Esophagus muscularis mucosa (tissue), 4 donors: ENCODE measurements at regions not wholly inside any gene's neighbourhood (a gene's known extent, or its start where the extent isn't known, plus 50 kb on each side); places are given as distances from the start of the nearest gene placed in this dataset.

Source experiments
- DNase-seq: peaks from one replicate; pipeline ENCODE4 v3.0.0-alpha.2; 2017; ENCODE audit errors: extremely low spot score
- H3K27ac ChIP-seq, 4 donors: fragments of 200-600 bp; sonication (generic); replicated peaks in 1 of 4; 1 replicate in 3 of 4; 2 replicates in 1 of 4; pipeline ENCODE4 v1.5.1; 2016 to 2019; ENCODE audit warnings: mild to moderate bottlenecking in 1 of 4
- H3K27me3 ChIP-seq, 4 donors: fragments of 200-600 bp; sonication (generic); one replicate each; pipeline versions ENCODE4 v1.5.1 to v1.6.0; 2016 to 2019
- H3K36me3 ChIP-seq, 4 donors: fragments of 200-600 bp; sonication (generic); one replicate each; pipeline ENCODE4 v1.5.1; 2016 to 2019
- H3K4me1 ChIP-seq, 4 donors: fragments of 200-600 bp; sonication (generic); one replicate each; pipeline ENCODE4 v1.5.1; 2016 to 2019
- H3K4me3 ChIP-seq, 4 donors: fragments of 200-600 bp; sonication (generic); 1 replicate in 2 of 4; 2 replicates in 2 of 4; pipeline ENCODE4 v1.5.1; 2016 to 2019; ENCODE audit warnings: mild to moderate bottlenecking in 4 of 4, moderate library complexity in 1 of 4
- H3K9me3 ChIP-seq, 4 donors: fragments of 200-600 bp; sonication (generic); 1 replicate in 3 of 4; 2 replicates in 1 of 4; pipeline ENCODE4 v1.5.1; 2016 to 2019
- EP300 ChIP-seq: sonication (generic); formaldehyde crosslinking; IDR thresholded peaks from one replicate; pipeline ENCODE4 v1.6.1; 2017; ENCODE audit warnings: antibody characterized with exemption
- POLR2A ChIP-seq: fragments of 450-650 bp; IDR thresholded peaks from one replicate; pipeline ENCODE4 v1.6.1; 2017; ENCODE audit warnings: antibody characterized with exemption, moderate library complexity, mild to moderate bottlenecking, low read depth
- POLR2AphosphoS5 ChIP-seq, 2 donors: sonication (generic); formaldehyde crosslinking; IDR thresholded peaks; one replicate each; pipeline ENCODE4 v1.6.1; 2017; ENCODE audit warnings: antibody characterized with exemption in 2 of 2
- WGBS: methylation state at CpG from one replicate; pipeline ENCODE4 v1.1.5; 2018; 5-methylcytosine and 5-hydroxymethylcytosine counted together
- intact Hi-C: fragments of 100-400 bp; cut with DNase I; formaldehyde crosslinking; loops from one replicate; pipeline ENCODE4 v1.15.1; 2023
- TF ChIP-seq, protein P1 (sequence below), 3 experiments: fragments of 200-600 bp in 2 of 3; fragments of 450-650 bp in 1 of 3; sonication (generic) in 2 of 3; IDR thresholded peaks; one replicate each; pipeline ENCODE4 v1.5.1; 2017 to 2019; ENCODE audit warnings: antibody characterized with exemption in 3 of 3, mild to moderate bottlenecking in 2 of 3, moderate library complexity in 1 of 3

DNA sequence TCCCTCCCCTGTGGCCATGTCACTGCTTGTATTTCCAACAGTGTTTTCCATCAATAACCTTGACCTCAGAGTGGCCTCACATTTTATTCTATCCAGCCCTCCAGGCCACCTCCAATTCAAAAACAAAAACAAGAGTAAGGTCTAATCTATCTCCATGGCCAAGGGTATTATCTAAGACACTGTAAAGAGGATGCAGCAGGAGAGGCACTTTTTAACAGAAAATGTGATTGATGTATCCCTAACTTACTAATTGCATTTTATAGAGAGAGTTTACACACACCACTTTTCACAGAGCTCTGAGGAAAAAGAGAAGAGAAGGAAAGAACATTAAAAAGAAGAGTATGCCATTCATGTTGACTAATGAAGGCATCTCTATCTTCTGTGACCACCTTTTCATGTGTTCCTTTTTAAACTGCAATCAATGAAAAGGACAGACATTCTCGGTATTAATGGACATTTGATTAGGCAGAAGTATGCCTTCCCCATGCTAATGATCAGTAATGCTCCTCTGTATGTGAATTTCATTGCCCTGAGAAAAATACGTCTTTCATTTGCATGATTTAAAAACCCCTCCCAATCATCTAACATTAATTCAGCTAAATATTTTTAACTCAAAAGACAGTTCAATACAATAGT lies 653.3 kb upstream of the POU3F3 start:
- Histone ChIP-seq H3K4me1 (no peaks in the 10 kb centered on the region), H3K4me3 (no peak overlapping the region), H3K27me3 (no peaks in the 10 kb centered on the region), H3K9me3 (no peaks in the 10 kb centered on the region), H3K36me3 (no peaks in the 10 kb centered on the region), H3K27ac (no peak overlapping the region)
- DNase-seq, result no peak
- TF ChIP-seq EP300, result no peak
- TF ChIP-seq, protein P1, sequence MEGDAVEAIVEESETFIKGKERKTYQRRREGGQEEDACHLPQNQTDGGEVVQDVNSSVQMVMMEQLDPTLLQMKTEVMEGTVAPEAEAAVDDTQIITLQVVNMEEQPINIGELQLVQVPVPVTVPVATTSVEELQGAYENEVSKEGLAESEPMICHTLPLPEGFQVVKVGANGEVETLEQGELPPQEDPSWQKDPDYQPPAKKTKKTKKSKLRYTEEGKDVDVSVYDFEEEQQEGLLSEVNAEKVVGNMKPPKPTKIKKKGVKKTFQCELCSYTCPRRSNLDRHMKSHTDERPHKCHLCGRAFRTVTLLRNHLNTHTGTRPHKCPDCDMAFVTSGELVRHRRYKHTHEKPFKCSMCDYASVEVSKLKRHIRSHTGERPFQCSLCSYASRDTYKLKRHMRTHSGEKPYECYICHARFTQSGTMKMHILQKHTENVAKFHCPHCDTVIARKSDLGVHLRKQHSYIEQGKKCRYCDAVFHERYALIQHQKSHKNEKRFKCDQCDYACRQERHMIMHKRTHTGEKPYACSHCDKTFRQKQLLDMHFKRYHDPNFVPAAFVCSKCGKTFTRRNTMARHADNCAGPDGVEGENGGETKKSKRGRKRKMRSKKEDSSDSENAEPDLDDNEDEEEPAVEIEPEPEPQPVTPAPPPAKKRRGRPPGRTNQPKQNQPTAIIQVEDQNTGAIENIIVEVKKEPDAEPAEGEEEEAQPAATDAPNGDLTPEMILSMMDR (IDR thresholded peaks at IDR 0.05), result no peak
- TF ChIP-seq POLR2AphosphoS5 (IDR thresholded peaks at IDR 0.05), result no peak
- no peak for TF ChIP-seq POLR2A
- 68% methylated on average over 2 of the region's 2 CpGs for WGBS
- intact Hi-C loops, result no loop called here

DNA sequence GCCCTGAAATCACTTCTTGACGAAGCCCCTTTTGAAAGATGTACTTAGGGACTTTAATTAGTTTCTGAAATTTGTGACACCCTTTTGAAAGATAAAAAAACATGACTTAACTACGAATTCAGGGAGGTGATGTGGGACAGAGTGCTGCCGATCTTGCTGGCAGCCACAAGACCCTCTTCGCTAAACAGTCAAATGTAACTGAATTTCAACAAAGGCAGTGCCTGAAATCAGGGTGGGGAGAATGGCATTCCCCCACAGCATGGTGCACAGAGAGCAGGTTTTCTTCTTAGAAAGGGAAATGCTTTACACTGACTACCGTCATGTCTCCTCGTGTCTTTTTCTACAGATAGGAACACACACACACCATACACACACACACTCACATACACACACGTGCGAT lies 640.2 kb upstream of the POU3F3 start:
- Histone ChIP-seq H3K9me3 (no peaks in the 10 kb centered on the region), H3K27me3 (no peaks in the 10 kb centered on the region), H3K4me1 (no peaks in the 10 kb centered on the region), H3K4me3 (no peak overlapping the region), H3K36me3 (no peaks in the 10 kb centered on the region), H3K27ac (no peak overlapping the region)
- DNase-seq, result no peak
- intact Hi-C loops, result no loop called here
- no peak for TF ChIP-seq POLR2A
- no peak for TF ChIP-seq POLR2AphosphoS5 (IDR thresholded peaks at IDR 0.05)
- TF ChIP-seq, protein P1 (IDR thresholded peaks at IDR 0.05), result no peak
- TF ChIP-seq EP300, result no peak
- 77% methylated on average over 8 of the region's 8 CpGs for WGBS

DNA sequence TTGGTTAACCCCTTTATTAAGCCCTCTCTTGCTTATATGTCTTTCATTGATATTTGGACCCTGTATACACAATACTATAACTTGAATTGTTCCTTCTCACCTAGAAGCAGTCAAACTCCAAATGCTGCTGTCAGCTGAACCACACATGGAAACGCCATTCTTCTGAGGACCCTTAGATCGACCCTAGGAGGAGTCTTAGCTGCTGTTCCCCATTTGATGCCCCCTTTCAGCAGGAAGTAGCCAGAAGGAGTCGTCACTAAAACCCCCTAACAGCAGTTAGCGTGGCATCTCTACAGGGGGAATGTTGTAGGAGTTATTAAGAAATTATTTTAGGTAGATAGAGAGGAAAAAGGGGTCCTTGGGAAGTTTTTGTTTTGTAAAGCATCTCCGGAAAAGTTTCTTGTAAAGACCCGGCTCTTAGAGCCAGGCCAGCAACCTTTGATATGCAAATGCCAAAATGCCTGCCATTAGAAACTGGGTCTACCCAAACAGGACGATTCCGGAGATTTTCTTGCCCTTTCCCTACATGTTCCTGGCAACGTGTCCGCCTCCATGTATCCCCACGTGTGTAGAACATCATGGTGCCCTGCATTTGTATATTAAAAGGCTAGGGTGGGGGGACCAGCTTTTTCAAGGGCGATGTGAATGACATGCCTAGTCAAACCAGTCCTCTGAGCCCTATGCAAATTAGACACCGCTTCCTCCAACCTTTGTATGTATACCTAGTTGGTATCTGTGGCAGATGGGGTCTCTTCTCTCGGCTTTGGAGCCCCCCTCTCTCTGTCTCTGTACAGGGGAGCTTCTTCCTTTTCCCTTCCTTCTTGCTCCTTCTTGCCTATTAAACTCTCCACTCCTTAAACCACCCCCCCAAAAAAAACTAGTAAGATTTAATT lies 638.4 kb upstream of the POU3F3 start:
- no peak for TF ChIP-seq EP300
- TF ChIP-seq, protein P1 (IDR thresholded peaks at IDR 0.05), result no peak
- no peak for TF ChIP-seq POLR2AphosphoS5 (IDR thresholded peaks at IDR 0.05)
- TF ChIP-seq POLR2A, result no peak

DNA sequence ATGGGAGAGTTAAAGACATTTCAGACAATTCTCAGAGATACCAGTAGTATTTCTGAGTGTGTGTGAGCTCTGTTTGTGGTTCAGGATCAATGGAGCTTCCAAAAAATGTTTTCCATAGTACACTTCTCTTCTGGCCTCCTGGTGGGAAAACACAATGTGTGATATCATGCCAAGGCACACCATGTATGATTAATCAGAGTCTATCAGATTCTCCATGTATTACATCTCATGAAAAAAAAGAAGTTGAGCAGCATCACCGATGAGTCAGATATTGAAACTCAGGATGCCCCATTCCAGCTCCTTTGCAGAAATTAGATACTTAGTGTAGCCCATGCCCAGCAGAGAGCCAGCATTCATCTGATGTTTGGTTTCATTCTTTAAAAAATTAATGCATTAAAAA lies 620.3 kb upstream of the POU3F3 start:
- Histone ChIP-seq H3K27ac (no peak overlapping the region), H3K4me3 (no peak overlapping the region), H3K9me3 (no peaks in the 10 kb centered on the region), H3K36me3 (no peaks in the 10 kb centered on the region), H3K4me1 (no peaks in the 10 kb centered on the region), H3K27me3 (no peaks in the 10 kb centered on the region)
- TF ChIP-seq EP300, result no peak
- TF ChIP-seq POLR2AphosphoS5 (IDR thresholded peaks at IDR 0.05), result no peak
- no peak for TF ChIP-seq POLR2A
- TF ChIP-seq, protein P1 (IDR thresholded peaks at IDR 0.05), result no peak
- WGBS, result 88% methylated on average over 1 of the region's 1 CpG
- no peak for DNase-seq
- intact Hi-C loops, result no loop called here

More for the DNA sequence above, 638.4 kb upstream of the POU3F3 start:
- Histone ChIP-seq H3K36me3 (no peaks in the 10 kb centered on the region), H3K27ac (no peak overlapping the region), H3K4me3 (no peak overlapping the region), H3K4me1 (no peaks in the 10 kb centered on the region), H3K27me3 (no peaks in the 10 kb centered on the region), H3K9me3 (no peaks in the 10 kb centered on the region)
- no peak for DNase-seq
- 47% methylated on average over 14 of the region's 14 CpGs for WGBS
- intact Hi-C loops, result no loop called here
